ENCODE measurements at regions not wholly inside any gene's neighbourhood (a gene's known extent, or its start where the extent isn't known, plus 50 kb on each side); places are given as distances from the start of the nearest gene placed in this dataset.

GRCh38 chr11:105469931-105470330, 139.9 kb upstream of the GRIA4 start:
- CTCF ChIA-PET: no interaction called here
- Histone ChIP-seq H2AFZ (no peak overlapping the region), H3K4me3 (no peak overlapping the region), H3K36me3 (ENCODE audit: low read depth) (no peaks in the 10 kb centered on the region), H4K20me1 (ENCODE audit: insufficient read depth) (no peaks in the 10 kb centered on the region), H3K4me2 (no peak overlapping the region), H3K27me3 (ENCODE audit: insufficient read depth, low read depth) (no peaks in the 10 kb centered on the region), H3K79me2 (ENCODE audit: low read depth) (no peaks in the 10 kb centered on the region), H3K27ac (no peak overlapping the region), H3K4me1 (replicated peaks; ENCODE audit: insufficient read depth) (peaks cover 13% of the 10 kb centered on the region), H3K9me2 (ENCODE audit: insufficient read depth) (no peaks in the 10 kb centered on the region; the same call in 1 of the 2 replicates), H3F3A (ENCODE audit: insufficient read depth, low read depth) (no peaks in the 10 kb centered on the region; the same call in 1 of the 2 replicates), H3K9me3 (ENCODE audit: insufficient read depth, low read depth) (no peaks in the 10 kb centered on the region)
- POLR2A ChIA-PET (ENCODE audit: unreplicated experiment): no interaction called here
- no peak for TF ChIP-seq EZH2 (IDR thresholded peaks at IDR 0.05; ENCODE audit: low read depth)
- TF ChIP-seq, protein P1, sequence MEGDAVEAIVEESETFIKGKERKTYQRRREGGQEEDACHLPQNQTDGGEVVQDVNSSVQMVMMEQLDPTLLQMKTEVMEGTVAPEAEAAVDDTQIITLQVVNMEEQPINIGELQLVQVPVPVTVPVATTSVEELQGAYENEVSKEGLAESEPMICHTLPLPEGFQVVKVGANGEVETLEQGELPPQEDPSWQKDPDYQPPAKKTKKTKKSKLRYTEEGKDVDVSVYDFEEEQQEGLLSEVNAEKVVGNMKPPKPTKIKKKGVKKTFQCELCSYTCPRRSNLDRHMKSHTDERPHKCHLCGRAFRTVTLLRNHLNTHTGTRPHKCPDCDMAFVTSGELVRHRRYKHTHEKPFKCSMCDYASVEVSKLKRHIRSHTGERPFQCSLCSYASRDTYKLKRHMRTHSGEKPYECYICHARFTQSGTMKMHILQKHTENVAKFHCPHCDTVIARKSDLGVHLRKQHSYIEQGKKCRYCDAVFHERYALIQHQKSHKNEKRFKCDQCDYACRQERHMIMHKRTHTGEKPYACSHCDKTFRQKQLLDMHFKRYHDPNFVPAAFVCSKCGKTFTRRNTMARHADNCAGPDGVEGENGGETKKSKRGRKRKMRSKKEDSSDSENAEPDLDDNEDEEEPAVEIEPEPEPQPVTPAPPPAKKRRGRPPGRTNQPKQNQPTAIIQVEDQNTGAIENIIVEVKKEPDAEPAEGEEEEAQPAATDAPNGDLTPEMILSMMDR (conservative IDR thresholded peaks at IDR 0.05): no peak
- BruUV-seq (replicated peaks): no TSS peak
- intact Hi-C loops (cut with micrococcal nuclease; ENCODE audit: unreplicated experiment): no loop called here
- no peak for DNase-seq

GRCh38 chr11:105468154-105468553, 141.7 kb upstream of the GRIA4 start:
- Histone ChIP-seq H3K27me3 (ENCODE audit: insufficient read depth, low read depth) (no peaks in the 10 kb centered on the region), H4K20me1 (ENCODE audit: insufficient read depth) (no peaks in the 10 kb centered on the region), H3K4me2 (no peak overlapping the region), H3K4me1 (replicated peaks; ENCODE audit: insufficient read depth) (peaks cover 13% of the 10 kb centered on the region), H3K9me3 (ENCODE audit: insufficient read depth, low read depth) (no peaks in the 10 kb centered on the region), H3F3A (ENCODE audit: insufficient read depth, low read depth) (no peaks in the 10 kb centered on the region; the same call in 1 of the 2 replicates), H3K79me2 (ENCODE audit: low read depth) (no peaks in the 10 kb centered on the region), H3K27ac (no peak overlapping the region), H2AFZ (no peak overlapping the region), H3K9me2 (ENCODE audit: insufficient read depth) (no peaks in the 10 kb centered on the region; the same call in 1 of the 2 replicates), H3K4me3 (no peak overlapping the region), H3K36me3 (ENCODE audit: low read depth) (no peaks in the 10 kb centered on the region)
- POLR2A ChIA-PET (ENCODE audit: unreplicated experiment): no interaction called here
- no peak for TF ChIP-seq EZH2 (IDR thresholded peaks at IDR 0.05; ENCODE audit: low read depth)
- TF ChIP-seq, protein P1 (conservative IDR thresholded peaks at IDR 0.05): no peak
- DNase-seq: no peak
- intact Hi-C loops (cut with micrococcal nuclease; ENCODE audit: unreplicated experiment): no loop called here
- CTCF ChIA-PET: no interaction called here
- no TSS peak for BruUV-seq (replicated peaks)

DNA sequence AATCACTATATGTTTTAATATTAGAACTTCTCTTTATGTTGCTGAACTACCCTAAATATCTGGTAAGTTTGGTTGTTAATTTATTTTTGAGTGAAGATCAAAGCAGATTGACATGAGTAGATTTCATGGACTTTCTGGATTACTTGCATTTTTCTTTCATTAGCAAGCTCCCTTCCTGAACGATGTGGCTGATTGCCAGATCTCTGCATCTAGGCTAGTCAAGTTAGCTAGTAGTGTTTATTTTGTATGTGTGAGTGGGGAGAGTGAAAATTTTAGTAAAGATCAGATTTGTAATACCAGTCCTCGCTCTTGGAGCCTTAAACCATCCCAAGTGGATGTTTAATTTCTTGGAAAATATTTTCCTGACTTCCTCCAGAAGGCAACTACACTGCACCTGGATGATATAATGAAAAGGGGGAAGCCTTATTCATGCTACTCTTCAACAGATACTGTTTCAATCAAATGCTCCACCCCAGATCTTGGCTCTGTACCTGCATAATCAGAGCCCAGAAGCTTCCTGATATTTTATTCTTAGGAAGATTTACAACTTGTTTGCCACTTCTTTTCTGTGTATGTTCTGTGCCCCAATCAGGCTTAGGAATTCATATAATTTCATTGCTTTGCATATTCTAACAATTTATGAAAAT, 143.2 kb upstream of the GRIA4 start:
- Histone ChIP-seq H2AFZ (no peak overlapping the region), H3K4me1 (replicated peaks; ENCODE audit: insufficient read depth) (peaks cover 13% of the 10 kb centered on the region), H3K36me3 (ENCODE audit: low read depth) (no peaks in the 10 kb centered on the region), H3K4me2 (peak overlapping the region; percentile 17), H4K20me1 (ENCODE audit: insufficient read depth) (no peaks in the 10 kb centered on the region), H3K27ac (no peak overlapping the region), H3K27me3 (ENCODE audit: insufficient read depth, low read depth) (no peaks in the 10 kb centered on the region), H3K4me3 (no peak overlapping the region), H3K79me2 (ENCODE audit: low read depth) (no peaks in the 10 kb centered on the region), H3K9me2 (ENCODE audit: insufficient read depth) (no peaks in the 10 kb centered on the region; the same call in 1 of the 2 replicates), H3F3A (ENCODE audit: insufficient read depth, low read depth) (no peaks in the 10 kb centered on the region; the same call in 1 of the 2 replicates), H3K9me3 (ENCODE audit: insufficient read depth, low read depth) (no peaks in the 10 kb centered on the region)
- intact Hi-C loops (cut with micrococcal nuclease; ENCODE audit: unreplicated experiment): no loop called here
- DNase-seq: peak; percentile 39 to 44
- TF ChIP-seq EZH2 (IDR thresholded peaks at IDR 0.05; ENCODE audit: low read depth): no peak
- TF ChIP-seq, protein P1 (conservative IDR thresholded peaks at IDR 0.05): no peak
- CTCF ChIA-PET: no interaction called here
- BruUV-seq (replicated peaks): no TSS peak
- POLR2A ChIA-PET (ENCODE audit: unreplicated experiment): interaction anchor here (0.7 kb wide), 1 partner anchor 201 kb away, joined by 7 read pairs; no protein-coding TSS in a partner anchor

All from PC-9 (cell line).